SJCRH30 (cell line): ENCODE measurements at regions not wholly inside any gene's neighbourhood (a gene's known extent, or its start where the extent isn't known, plus 50 kb on each side); places are given as distances from the start of the nearest gene placed in this dataset.

Source experiments
- DNase-seq, 2 experiments: peaks; one replicate each; pipeline ENCODE4 v3.0.0-alpha.2; 2015 to 2020
- H3K27ac ChIP-seq: fragments of 250-450 bp; sonication (Bioruptor Pico); 2 replicates; pipeline ENCODE4 v1.5.1; 2020; ENCODE audit warnings: mild to moderate bottlenecking, moderate library complexity
- H3K27me3 ChIP-seq: fragments of 250-450 bp; sonication (Bioruptor Pico); 2 replicates; pipeline ENCODE4 v1.5.1; 2020; ENCODE audit warnings: mild to moderate bottlenecking, moderate library complexity
- H3K36me3 ChIP-seq: fragments of 250-450 bp; sonication (Bioruptor Pico); 2 replicates; pipeline ENCODE4 v1.5.1; 2020; ENCODE audit warnings: mild to moderate bottlenecking, moderate library complexity
- H3K4me1 ChIP-seq: fragments of 250-450 bp; sonication (Bioruptor Pico); 2 replicates; pipeline ENCODE4 v1.5.1; 2020; ENCODE audit warnings: mild to moderate bottlenecking, moderate library complexity
- H3K4me3 ChIP-seq: fragments of 250-450 bp; sonication (Bioruptor Pico); 2 replicates; pipeline ENCODE4 v1.5.1; 2020; ENCODE audit warnings: mild to moderate bottlenecking, moderate library complexity
- H3K9me3 ChIP-seq: fragments of 250-450 bp; sonication (Bioruptor Pico); replicated peaks from 2 replicates; pipeline ENCODE4 v1.5.1; 2020; ENCODE audit warnings: mild to moderate bottlenecking, moderate library complexity

- no peaks in the 10 kb centered on the region for H3K4me1 ChIP-seq
- no peak overlapping the region for H3K4me3 ChIP-seq
- H3K36me3 ChIP-seq, result no peaks in the 10 kb centered on the region
- no peaks in the 10 kb centered on the region for H3K9me3 ChIP-seq
- peaks cover 7% of the 10 kb centered on the region; the same call in 1 of the 2 replicates for H3K27me3 ChIP-seq
- no peak for DNase-seq
- no peak overlapping the region for H3K27ac ChIP-seq
Measured at GRCh38 chr6:40743690-40744446, 156.7 kb upstream of the LRFN2 start.

DNA sequence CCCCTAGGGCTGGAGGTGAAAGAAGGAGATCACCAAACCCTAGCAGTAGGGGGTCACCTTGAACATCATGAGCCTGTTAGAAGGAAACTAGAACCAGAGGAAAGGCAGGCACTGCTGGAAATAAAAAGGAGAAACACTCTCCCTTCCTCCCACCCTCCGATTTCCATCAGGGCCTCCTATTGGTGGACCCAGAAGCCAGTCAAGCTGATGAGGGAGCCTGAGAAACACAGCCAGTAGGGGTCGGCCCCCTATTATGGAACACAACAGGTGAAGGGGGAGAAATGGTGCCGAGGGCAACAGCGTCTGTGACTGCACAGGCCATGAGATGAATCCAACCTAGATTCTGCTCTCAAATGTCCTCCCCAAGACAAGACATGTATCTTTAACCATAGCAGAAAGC, 156.1 kb upstream of the LRFN2 start:
- DNase-seq, result peak; percentile 29 to 38
- H3K9me3 ChIP-seq, result no peaks in the 10 kb centered on the region
- no peaks in the 10 kb centered on the region for H3K36me3 ChIP-seq
- H3K4me1 ChIP-seq, result no peaks in the 10 kb centered on the region
- H3K4me3 ChIP-seq, result no peak overlapping the region
- H3K27me3 ChIP-seq, result peaks cover 9% of the 10 kb centered on the region; the same call in 1 of the 2 replicates
- H3K27ac ChIP-seq, result no peak overlapping the region

DNA sequence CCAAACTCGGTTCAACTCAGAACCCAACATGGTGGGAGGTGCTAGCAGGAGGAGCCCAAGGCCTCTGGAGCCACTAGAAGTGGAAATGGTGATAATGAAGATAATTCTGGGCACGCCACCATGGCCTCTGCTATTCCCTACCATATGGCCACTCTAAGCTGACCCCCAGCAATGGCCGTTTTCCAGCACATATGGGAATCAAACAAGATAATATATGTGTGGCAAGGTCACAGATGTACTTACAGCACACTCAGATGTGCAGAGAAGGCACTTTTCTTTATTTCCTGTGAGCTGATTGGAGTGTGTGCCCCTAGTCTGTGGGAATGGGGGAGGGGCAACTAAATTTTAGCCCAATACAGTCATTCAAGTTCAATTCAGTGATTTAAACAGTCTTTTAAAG, 153.4 kb upstream of the LRFN2 start:
- Histone ChIP-seq H3K27ac (no peak overlapping the region), H3K27me3 (peaks cover 6% of the 10 kb centered on the region; the same call in 1 of the 2 replicates), H3K4me3 (no peak overlapping the region), H3K4me1 (no peaks in the 10 kb centered on the region), H3K9me3 (no peaks in the 10 kb centered on the region), H3K36me3 (no peaks in the 10 kb centered on the region)
- no peak for DNase-seq

- H3K27me3 ChIP-seq, result peaks cover 6% of the 10 kb centered on the region; the same call in 1 of the 2 replicates
- no peaks in the 10 kb centered on the region for H3K4me1 ChIP-seq
- no peaks in the 10 kb centered on the region for H3K36me3 ChIP-seq
- H3K9me3 ChIP-seq, result no peaks in the 10 kb centered on the region
- no peak overlapping the region for H3K4me3 ChIP-seq
- no peak for DNase-seq
- H3K27ac ChIP-seq, result no peak overlapping the region
Measured at GRCh38 chr6:40738551-40739193, 151.5 kb upstream of the LRFN2 start.

- no peak overlapping the region for H3K27ac ChIP-seq
- no peak for DNase-seq
- peaks cover 6% of the 10 kb centered on the region; the same call in 1 of the 2 replicates for H3K27me3 ChIP-seq
- no peaks in the 10 kb centered on the region for H3K4me1 ChIP-seq
- no peaks in the 10 kb centered on the region for H3K9me3 ChIP-seq
- H3K36me3 ChIP-seq, result no peaks in the 10 kb centered on the region
- no peak overlapping the region for H3K4me3 ChIP-seq
Measured at GRCh38 chr6:40735521-40735920, 148.4 kb upstream of the LRFN2 start.

DNA sequence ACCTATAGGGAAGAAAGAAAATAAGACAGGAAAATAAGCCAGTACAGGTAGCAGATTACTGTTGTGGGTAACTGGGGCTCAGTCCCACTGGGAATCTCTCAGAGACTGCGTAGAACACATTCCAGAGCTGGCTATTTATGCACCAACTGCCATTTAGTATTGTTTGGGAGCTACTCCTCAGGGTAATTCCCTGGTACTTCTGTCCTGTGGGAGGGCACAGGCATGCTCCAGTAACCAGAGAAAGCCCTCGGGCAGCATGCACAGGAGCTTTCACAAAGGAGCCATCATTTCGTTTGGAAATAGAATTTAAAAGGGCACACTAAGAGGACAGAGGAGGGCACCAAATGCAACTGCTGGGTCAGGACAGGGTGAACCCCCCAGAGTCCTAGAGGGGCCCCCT, 148.0 kb upstream of the LRFN2 start:
- no peak for DNase-seq

GRCh38 chr6:40734607-40735006, 147.4 kb upstream of the LRFN2 start:
- no peak for DNase-seq
- Histone ChIP-seq H3K36me3 (no peaks in the 10 kb centered on the region), H3K4me3 (no peak overlapping the region), H3K27me3 (peaks cover 6% of the 10 kb centered on the region; the same call in 1 of the 2 replicates), H3K27ac (no peak overlapping the region), H3K9me3 (no peaks in the 10 kb centered on the region), H3K4me1 (no peaks in the 10 kb centered on the region)

More for the DNA sequence above, 148.0 kb upstream of the LRFN2 start:
- Histone ChIP-seq H3K4me3 (no peak overlapping the region), H3K27me3 (peaks cover 6% of the 10 kb centered on the region; the same call in 1 of the 2 replicates), H3K4me1 (no peaks in the 10 kb centered on the region), H3K27ac (no peak overlapping the region), H3K9me3 (no peaks in the 10 kb centered on the region), H3K36me3 (no peaks in the 10 kb centered on the region)

DNA sequence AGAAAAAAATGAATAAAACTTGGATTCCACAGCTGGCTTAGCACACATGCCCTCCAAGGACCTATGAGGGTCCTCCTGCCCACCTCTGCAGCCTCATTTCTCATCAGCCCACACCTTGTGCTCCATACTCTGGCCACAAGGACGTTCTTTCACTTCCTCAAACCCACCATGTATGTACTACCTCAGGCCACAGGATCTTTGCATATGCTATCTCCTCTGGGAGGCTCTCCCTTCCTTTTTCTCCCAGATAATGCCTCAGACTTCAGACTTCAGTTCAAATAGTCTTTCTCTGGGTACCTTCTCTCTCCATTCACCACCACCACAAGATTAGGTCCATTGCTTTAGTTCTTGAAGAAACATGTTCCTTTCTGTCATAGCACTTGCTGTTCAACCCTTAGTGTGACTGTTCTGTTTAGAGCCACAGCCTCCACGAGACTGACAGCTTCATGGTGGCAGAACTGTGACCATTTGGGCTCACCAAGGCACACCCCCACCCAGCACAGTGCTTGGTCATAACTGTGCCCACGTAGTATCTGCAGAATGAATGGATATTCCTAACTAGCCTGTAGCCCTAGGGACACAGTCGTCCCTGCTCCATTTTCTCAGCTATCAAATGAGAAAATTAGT, 146.7 kb upstream of the LRFN2 start:
- Histone ChIP-seq H3K36me3 (no peaks in the 10 kb centered on the region), H3K27me3 (peaks cover 3% of the 10 kb centered on the region; the same call in 1 of the 2 replicates), H3K9me3 (no peaks in the 10 kb centered on the region), H3K4me3 (no peak overlapping the region), H3K27ac (no peak overlapping the region), H3K4me1 (no peaks in the 10 kb centered on the region)
- DNase-seq, result no peak

- no peaks in the 10 kb centered on the region for H3K36me3 ChIP-seq
- DNase-seq, result no peak
- H3K4me1 ChIP-seq, result no peaks in the 10 kb centered on the region
- H3K27me3 ChIP-seq, result no peaks in the 10 kb centered on the region; the same call in 1 of the 2 replicates
- no peak overlapping the region for H3K4me3 ChIP-seq
- H3K27ac ChIP-seq, result no peak overlapping the region
- no peaks in the 10 kb centered on the region for H3K9me3 ChIP-seq
Measured at GRCh38 chr6:40733290-40733689, 146.1 kb upstream of the LRFN2 start.

- H3K27ac ChIP-seq, result no peak overlapping the region
- no peaks in the 10 kb centered on the region for H3K9me3 ChIP-seq
- no peak for DNase-seq
- no peaks in the 10 kb centered on the region; the same call in 1 of the 2 replicates for H3K27me3 ChIP-seq
- H3K4me1 ChIP-seq, result no peaks in the 10 kb centered on the region
- no peak overlapping the region for H3K4me3 ChIP-seq
- H3K36me3 ChIP-seq, result no peaks in the 10 kb centered on the region
Measured at GRCh38 chr6:40732878-40733277, 145.7 kb upstream of the LRFN2 start.

GRCh38 chr6:40728643-40729042, 141.5 kb upstream of the LRFN2 start:
- H3K36me3 ChIP-seq, result no peaks in the 10 kb centered on the region
- H3K27ac ChIP-seq, result no peak overlapping the region
- H3K4me3 ChIP-seq, result no peak overlapping the region
- H3K27me3 ChIP-seq, result no peaks in the 10 kb centered on the region; the same call in 1 of the 2 replicates
- H3K9me3 ChIP-seq, result no peaks in the 10 kb centered on the region
- DNase-seq, result no peak
- no peaks in the 10 kb centered on the region for H3K4me1 ChIP-seq

DNA sequence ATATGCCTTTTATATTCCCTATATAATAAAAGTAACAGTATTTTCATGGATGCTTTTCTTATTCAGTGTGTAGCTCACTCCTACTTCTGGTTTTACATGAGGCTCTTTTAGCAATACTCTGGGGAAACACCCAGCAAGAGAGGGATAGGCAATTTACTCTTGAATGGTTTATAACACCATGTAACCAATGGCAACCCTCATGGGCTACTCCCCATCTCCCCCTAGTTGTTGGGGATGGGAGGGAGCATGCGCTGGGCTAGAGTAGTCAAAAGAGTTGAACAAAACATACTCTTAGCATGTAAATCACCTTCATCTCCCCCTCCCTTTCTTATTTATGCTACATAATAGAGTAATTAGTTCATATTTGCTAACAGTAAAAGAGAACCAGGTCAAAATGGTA, 140.1 kb upstream of the LRFN2 start:
- no peaks in the 10 kb centered on the region for H3K9me3 ChIP-seq
- no peaks in the 10 kb centered on the region for H3K4me1 ChIP-seq
- H3K36me3 ChIP-seq, result no peaks in the 10 kb centered on the region
- no peak for DNase-seq
- H3K27me3 ChIP-seq, result no peaks in the 10 kb centered on the region; the same call in 1 of the 2 replicates
- H3K4me3 ChIP-seq, result no peak overlapping the region
- no peak overlapping the region for H3K27ac ChIP-seq

DNA sequence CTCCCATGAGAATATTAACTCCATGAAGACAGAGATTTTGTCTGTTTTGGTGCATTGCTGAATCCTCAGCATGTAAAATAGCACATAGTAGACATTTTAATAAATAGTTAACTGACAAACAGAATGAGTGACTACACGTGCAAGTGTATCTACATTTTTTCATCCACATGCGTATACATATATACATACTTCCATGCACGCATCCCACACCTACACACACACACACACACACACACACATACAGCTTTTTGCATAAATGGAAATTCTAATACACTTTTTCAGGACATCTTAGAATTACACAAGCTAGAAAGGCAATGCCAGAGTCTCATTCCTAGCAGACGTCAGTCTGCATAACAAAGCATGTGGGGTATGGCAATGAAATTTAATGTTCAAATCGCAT, 139.7 kb upstream of the LRFN2 start:
- no peak overlapping the region for H3K27ac ChIP-seq
- no peak for DNase-seq

GRCh38 chr6:40725390-40725789, 138.2 kb upstream of the LRFN2 start:
- DNase-seq, result no peak
- Histone ChIP-seq H3K27ac (no peak overlapping the region), H3K9me3 (no peaks in the 10 kb centered on the region), H3K36me3 (no peaks in the 10 kb centered on the region), H3K4me1 (no peaks in the 10 kb centered on the region), H3K4me3 (no peak overlapping the region), H3K27me3 (no peaks in the 10 kb centered on the region; the same call in 1 of the 2 replicates)

More for the DNA sequence above, 139.7 kb upstream of the LRFN2 start:
- H3K36me3 ChIP-seq, result no peaks in the 10 kb centered on the region
- H3K9me3 ChIP-seq, result no peaks in the 10 kb centered on the region
- H3K4me1 ChIP-seq, result no peaks in the 10 kb centered on the region
- no peaks in the 10 kb centered on the region; the same call in 1 of the 2 replicates for H3K27me3 ChIP-seq
- no peak overlapping the region for H3K4me3 ChIP-seq

DNA sequence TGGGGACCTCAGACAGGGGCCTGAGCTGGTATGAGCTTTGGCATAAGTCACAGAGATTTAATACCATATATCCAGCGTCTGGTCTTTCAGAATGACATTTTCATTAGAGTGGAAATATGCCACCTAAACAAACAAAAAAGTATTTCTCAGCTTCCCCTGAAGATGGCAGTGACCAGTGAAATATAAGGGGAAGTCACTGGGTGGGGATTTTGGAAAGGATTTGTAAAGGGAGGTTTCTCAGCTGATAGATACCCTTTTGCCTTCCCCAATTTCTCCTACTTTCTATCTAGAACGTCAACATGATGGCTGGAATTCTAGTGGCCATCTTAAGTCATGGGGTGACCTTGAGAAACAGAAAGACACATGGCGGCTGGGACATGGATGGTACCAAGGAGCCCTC, 137.7 kb upstream of the LRFN2 start:
- no peaks in the 10 kb centered on the region for H3K27me3 ChIP-seq
- no peaks in the 10 kb centered on the region for H3K9me3 ChIP-seq
- no peak overlapping the region for H3K27ac ChIP-seq
- no peaks in the 10 kb centered on the region for H3K4me1 ChIP-seq
- no peak for DNase-seq
- no peak overlapping the region for H3K4me3 ChIP-seq
- H3K36me3 ChIP-seq, result no peaks in the 10 kb centered on the region
